ENCODE measurements at regions not wholly inside any gene's neighbourhood (a gene's known extent, or its start where the extent isn't known, plus 50 kb on each side); places are given as distances from the start of the nearest gene placed in this dataset.

DNA sequence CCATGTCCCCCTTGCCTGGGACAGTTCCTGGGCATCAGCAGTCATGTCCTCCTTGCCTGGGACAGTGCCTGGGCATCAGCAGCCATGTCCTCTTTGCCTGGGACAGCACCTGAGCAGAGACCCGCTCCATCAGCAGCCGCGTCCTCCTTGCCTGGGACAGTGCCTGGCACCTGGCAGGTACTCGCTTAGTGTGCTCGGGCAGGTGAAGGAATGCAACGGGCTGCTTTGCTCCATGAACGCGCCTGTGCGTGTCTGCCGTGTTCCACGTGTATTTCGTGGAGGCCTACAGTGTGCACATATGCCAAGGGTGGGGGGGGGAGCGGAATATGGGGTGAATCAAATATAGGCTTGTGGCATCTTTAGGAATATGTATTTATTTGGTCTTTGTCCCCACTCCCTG, 1490.7 kb downstream of the TBC1D22A start:
- TF ChIP-seq EZH2 (IDR thresholded peaks at IDR 0.05; ENCODE audit: low read length, unreplicated experiment), result no peak
- TF ChIP-seq, protein P1, sequence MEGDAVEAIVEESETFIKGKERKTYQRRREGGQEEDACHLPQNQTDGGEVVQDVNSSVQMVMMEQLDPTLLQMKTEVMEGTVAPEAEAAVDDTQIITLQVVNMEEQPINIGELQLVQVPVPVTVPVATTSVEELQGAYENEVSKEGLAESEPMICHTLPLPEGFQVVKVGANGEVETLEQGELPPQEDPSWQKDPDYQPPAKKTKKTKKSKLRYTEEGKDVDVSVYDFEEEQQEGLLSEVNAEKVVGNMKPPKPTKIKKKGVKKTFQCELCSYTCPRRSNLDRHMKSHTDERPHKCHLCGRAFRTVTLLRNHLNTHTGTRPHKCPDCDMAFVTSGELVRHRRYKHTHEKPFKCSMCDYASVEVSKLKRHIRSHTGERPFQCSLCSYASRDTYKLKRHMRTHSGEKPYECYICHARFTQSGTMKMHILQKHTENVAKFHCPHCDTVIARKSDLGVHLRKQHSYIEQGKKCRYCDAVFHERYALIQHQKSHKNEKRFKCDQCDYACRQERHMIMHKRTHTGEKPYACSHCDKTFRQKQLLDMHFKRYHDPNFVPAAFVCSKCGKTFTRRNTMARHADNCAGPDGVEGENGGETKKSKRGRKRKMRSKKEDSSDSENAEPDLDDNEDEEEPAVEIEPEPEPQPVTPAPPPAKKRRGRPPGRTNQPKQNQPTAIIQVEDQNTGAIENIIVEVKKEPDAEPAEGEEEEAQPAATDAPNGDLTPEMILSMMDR (conservative IDR thresholded peaks at IDR 0.05; ENCODE audit: low read depth, low read length), result no peak
- TF ChIP-seq EZH2phosphoT487 (IDR thresholded peaks at IDR 0.05; ENCODE audit: borderline replicate concordance, low read length), result no peak

All from PC-3 (cell line).